ENCODE measurements at regions not wholly inside any gene's neighbourhood (a gene's known extent, or its start where the extent isn't known, plus 50 kb on each side); places are given as distances from the start of the nearest gene placed in this dataset.

DNA sequence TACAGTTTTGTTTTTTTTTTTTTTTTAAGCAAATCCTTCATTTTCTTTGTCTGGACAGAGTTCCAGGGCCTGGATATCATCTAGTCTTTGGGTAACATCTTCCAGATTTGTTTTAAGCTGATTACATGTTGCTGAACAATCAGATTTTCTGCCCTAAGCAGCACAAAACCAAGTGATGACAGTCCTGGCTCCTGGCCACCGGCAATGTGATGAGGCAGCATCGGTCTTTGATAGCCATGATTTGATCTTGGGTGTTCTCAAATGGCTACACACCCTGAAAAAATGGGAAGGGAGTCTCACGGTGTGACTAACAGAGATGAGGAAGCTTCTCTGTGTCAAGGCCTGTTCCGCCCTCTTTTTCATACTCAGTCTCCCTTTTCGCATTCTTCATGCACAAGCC, 708.6 kb upstream of the ZEB2 start:
- Mint-ChIP-seq H3K27ac (ENCODE audit: unreplicated experiment) (no peak overlapping the region), H3K4me3 (ENCODE audit: unreplicated experiment) (no peak overlapping the region), H3K9me3 (ENCODE audit: unreplicated experiment) (peaks cover 12% of the 10 kb centered on the region), H3K36me3 (ENCODE audit: unreplicated experiment) (peaks cover 2% of the 10 kb centered on the region), H3K27me3 (ENCODE audit: unreplicated experiment) (no peaks in the 10 kb centered on the region), H3K4me1 (ENCODE audit: unreplicated experiment) (peaks cover 22% of the 10 kb centered on the region)
- no peak for DNase-seq (ENCODE audit: extremely low spot score, unreplicated experiment)
- TF ChIP-seq, protein P1, sequence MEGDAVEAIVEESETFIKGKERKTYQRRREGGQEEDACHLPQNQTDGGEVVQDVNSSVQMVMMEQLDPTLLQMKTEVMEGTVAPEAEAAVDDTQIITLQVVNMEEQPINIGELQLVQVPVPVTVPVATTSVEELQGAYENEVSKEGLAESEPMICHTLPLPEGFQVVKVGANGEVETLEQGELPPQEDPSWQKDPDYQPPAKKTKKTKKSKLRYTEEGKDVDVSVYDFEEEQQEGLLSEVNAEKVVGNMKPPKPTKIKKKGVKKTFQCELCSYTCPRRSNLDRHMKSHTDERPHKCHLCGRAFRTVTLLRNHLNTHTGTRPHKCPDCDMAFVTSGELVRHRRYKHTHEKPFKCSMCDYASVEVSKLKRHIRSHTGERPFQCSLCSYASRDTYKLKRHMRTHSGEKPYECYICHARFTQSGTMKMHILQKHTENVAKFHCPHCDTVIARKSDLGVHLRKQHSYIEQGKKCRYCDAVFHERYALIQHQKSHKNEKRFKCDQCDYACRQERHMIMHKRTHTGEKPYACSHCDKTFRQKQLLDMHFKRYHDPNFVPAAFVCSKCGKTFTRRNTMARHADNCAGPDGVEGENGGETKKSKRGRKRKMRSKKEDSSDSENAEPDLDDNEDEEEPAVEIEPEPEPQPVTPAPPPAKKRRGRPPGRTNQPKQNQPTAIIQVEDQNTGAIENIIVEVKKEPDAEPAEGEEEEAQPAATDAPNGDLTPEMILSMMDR (IDR thresholded peaks at IDR 0.05) = no peak

DNA sequence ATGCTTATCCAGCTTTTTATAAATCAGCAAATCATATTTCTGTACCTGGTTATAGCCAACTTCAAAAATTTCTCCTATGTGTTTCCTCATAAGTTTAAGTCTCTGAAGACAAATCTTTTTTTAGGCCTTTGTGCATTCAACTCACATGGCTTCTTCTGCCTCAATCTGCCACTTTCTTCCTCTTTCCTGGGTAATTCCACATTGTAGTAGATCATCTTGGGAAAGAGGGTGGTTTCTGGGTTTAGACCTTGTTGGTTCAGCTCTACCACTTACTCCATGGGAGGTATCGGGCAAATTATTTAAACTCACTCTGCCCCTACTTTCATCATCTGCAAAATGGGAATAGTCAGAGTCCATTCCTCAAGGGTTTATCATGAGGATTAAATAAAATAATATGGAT, 707.0 kb upstream of the ZEB2 start:
- Mint-ChIP-seq H3K4me1 (ENCODE audit: unreplicated experiment) (peaks cover 20% of the 10 kb centered on the region), H3K4me3 (ENCODE audit: unreplicated experiment) (no peak overlapping the region), H3K27ac (ENCODE audit: unreplicated experiment) (no peak overlapping the region), H3K36me3 (ENCODE audit: unreplicated experiment) (peaks cover 2% of the 10 kb centered on the region), H3K9me3 (ENCODE audit: unreplicated experiment) (peaks cover 10% of the 10 kb centered on the region), H3K27me3 (ENCODE audit: unreplicated experiment) (no peaks in the 10 kb centered on the region)
- no peak for DNase-seq (ENCODE audit: extremely low spot score, unreplicated experiment)
- TF ChIP-seq, protein P1 (IDR thresholded peaks at IDR 0.05) = no peak

DNA sequence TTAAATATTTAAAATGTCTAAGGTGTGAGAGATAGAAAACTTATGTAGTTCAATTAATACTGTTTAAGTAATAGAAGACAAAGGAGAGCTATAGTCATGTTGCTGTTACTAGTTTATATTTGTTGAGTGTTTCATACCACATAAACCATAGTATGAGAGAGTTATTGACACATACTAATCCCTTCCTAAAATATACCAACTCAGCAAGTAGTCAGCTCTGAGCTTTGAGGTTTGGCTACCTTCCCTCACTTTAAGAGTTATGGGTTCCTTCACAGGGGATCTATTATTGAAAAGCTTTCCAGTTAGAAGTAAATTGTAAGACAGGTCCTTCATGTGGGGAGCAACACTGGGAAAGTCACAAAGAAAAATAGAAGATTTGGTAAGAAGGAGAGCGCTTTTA, 701.6 kb upstream of the ZEB2 start:
- Mint-ChIP-seq H3K36me3 (ENCODE audit: unreplicated experiment) (peaks cover 1% of the 10 kb centered on the region), H3K4me3 (ENCODE audit: unreplicated experiment) (no peak overlapping the region), H3K27me3 (ENCODE audit: unreplicated experiment) (no peaks in the 10 kb centered on the region), H3K4me1 (ENCODE audit: unreplicated experiment) (no peaks in the 10 kb centered on the region), H3K27ac (ENCODE audit: unreplicated experiment) (no peak overlapping the region), H3K9me3 (ENCODE audit: unreplicated experiment) (peaks cover 10% of the 10 kb centered on the region)
- no peak for DNase-seq (ENCODE audit: extremely low spot score, unreplicated experiment)
- TF ChIP-seq, protein P1 (IDR thresholded peaks at IDR 0.05) = no peak

DNA sequence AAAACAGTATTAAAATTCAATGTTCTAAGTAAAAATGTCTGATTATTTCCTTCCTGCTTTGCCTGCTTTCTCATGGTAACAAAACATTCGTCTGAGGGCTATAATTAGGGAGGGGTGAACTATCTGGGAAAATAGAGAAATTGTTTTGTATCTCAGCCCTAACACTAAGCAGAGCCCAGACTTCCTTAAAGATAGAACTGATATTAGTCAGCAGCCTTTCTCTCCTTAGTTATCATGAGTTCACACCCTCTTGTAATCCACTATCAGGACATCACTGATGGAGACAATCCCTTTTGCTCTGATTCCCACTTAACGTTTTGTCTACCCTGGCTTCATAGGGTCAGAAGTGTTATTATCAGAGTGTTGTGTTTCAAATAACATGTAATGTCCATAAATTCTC, 701.1 kb upstream of the ZEB2 start:
- Mint-ChIP-seq H3K27me3 (ENCODE audit: unreplicated experiment) (no peaks in the 10 kb centered on the region), H3K4me1 (ENCODE audit: unreplicated experiment) (no peaks in the 10 kb centered on the region), H3K27ac (ENCODE audit: unreplicated experiment) (no peak overlapping the region), H3K9me3 (ENCODE audit: unreplicated experiment) (peaks cover 10% of the 10 kb centered on the region), H3K4me3 (ENCODE audit: unreplicated experiment) (no peak overlapping the region), H3K36me3 (ENCODE audit: unreplicated experiment) (no peaks in the 10 kb centered on the region)
- TF ChIP-seq, protein P1 (IDR thresholded peaks at IDR 0.05) = no peak
- no peak for DNase-seq (ENCODE audit: extremely low spot score, unreplicated experiment)

DNA sequence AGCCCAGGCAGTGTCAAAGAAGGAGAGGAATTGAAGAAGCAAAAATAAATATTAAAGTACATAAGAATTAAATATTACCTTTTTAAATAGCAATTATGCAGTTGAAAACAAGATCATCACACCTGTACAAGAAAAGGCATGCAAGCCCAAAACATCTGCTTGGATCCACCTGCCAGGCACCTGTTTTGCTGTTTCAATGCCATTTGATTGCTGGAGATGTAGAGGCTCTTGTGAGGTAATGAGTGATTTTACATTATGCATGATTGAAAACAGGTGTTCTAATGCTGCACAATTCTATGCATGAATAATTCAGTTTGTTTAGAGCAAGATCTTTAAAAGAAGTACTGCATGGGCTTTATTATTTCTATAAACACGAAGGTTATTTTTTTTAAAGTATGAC, 700.6 kb upstream of the ZEB2 start:
- TF ChIP-seq, protein P1 (IDR thresholded peaks at IDR 0.05) = no peak
- Mint-ChIP-seq H3K9me3 (ENCODE audit: unreplicated experiment) (peaks cover 10% of the 10 kb centered on the region), H3K36me3 (ENCODE audit: unreplicated experiment) (no peaks in the 10 kb centered on the region), H3K27ac (ENCODE audit: unreplicated experiment) (no peak overlapping the region), H3K27me3 (ENCODE audit: unreplicated experiment) (no peaks in the 10 kb centered on the region), H3K4me1 (ENCODE audit: unreplicated experiment) (no peaks in the 10 kb centered on the region), H3K4me3 (ENCODE audit: unreplicated experiment) (no peak overlapping the region)
- DNase-seq (ENCODE audit: extremely low spot score, unreplicated experiment) = no peak

Measured in osteocyte (in vitro differentiated cells).